Calu3 (cell line): ENCODE measurements at regions not wholly inside any gene's neighbourhood (a gene's known extent, or its start where the extent isn't known, plus 50 kb on each side); places are given as distances from the start of the nearest gene placed in this dataset.
"Not testable (repeated sequence)": the region's sequence is repeated elsewhere in the genome, so short reads cannot be mapped to it uniquely, and the experiment has no call there.

Experiments
- BruUV-seq: library from RNA; stranded (reverse); fragments of 400-500 nt; replicated peaks from 2 replicates; lab custom pipeline; 2021; lab: Mats Ljungman, UMichigan
- CTCF ChIA-PET: fragments of 300-600 bp; sonication (Branson Sonifier 250); formaldehyde crosslinking; loops from one replicate; lab custom pipeline; 2022; ENCODE audit warnings: antibody characterized with exemption; lab: Charles Lee
- DNase-seq: peaks from one replicate; pipeline ENCODE4 v3.0.0; 2022
- H3K27ac Mint-ChIP-seq: one replicate; pipeline ENCODE4 v1.8.0; 2022; ENCODE audit warnings: mixed read lengths; ENCODE audit not compliant: unreplicated experiment
- H3K27me3 Mint-ChIP-seq: one replicate; pipeline ENCODE4 v1.8.0; 2022; ENCODE audit warnings: mixed read lengths; ENCODE audit not compliant: unreplicated experiment
- H3K36me3 Mint-ChIP-seq: one replicate; pipeline ENCODE4 v1.8.0; 2022; ENCODE audit warnings: mild to moderate bottlenecking, moderate library complexity, mixed read lengths; ENCODE audit not compliant: insufficient read depth, unreplicated experiment
- H3K4me1 Mint-ChIP-seq: one replicate; pipeline ENCODE4 v1.8.0; 2022; ENCODE audit warnings: mild to moderate bottlenecking, low read depth, mixed read lengths; ENCODE audit not compliant: unreplicated experiment
- H3K4me3 Mint-ChIP-seq: one replicate; pipeline ENCODE4 v1.8.0; 2022; ENCODE audit warnings: mild to moderate bottlenecking, low read depth, moderate library complexity, mixed read lengths; ENCODE audit not compliant: unreplicated experiment
- H3K9me3 Mint-ChIP-seq: one replicate; pipeline ENCODE4 v1.8.0; 2022; ENCODE audit warnings: low read depth, mixed read lengths; ENCODE audit not compliant: unreplicated experiment
- intact Hi-C: fragments of 100-400 bp; cut with micrococcal nuclease; formaldehyde crosslinking; loops from one replicate; pipeline ENCODE4 v1.10.0; 2022; ENCODE audit not compliant: unreplicated experiment
- TF ChIP-seq, protein P1 (sequence below): fragments of 200-600 bp; IDR thresholded peaks from one replicate; pipeline ENCODE4 v1.8.0; 2022; ENCODE audit warnings: antibody characterized with exemption; ENCODE audit not compliant: unreplicated experiment

DNA sequence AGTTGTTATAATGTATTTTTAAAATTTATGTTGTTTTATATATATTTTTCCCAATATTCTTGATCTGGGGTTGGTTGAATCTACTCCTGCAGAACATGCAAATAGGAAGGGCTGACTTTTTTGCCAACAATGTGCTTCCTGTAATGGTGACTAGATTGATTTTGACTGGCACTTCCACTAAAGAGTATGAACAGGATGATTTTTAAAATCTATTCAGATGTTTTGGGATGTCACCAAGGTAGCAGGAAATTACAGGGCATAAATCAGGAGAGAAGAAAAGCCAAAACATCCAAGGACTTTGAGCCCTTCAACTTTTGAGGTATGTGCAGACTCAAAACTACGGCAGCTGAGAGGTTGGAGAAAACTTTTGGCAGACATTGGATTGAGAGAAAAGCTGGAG lies 1047.6 kb downstream of the SLITRK5 start:
- no peaks in the 10 kb centered on the region for H3K36me3 Mint-ChIP-seq
- CTCF ChIA-PET: no interaction called here
- no TSS peak for BruUV-seq
- H3K27me3 Mint-ChIP-seq: no peaks in the 10 kb centered on the region
- H3K4me3 Mint-ChIP-seq: no peak overlapping the region
- H3K9me3 Mint-ChIP-seq: no peaks in the 10 kb centered on the region
- TF ChIP-seq, protein P1, sequence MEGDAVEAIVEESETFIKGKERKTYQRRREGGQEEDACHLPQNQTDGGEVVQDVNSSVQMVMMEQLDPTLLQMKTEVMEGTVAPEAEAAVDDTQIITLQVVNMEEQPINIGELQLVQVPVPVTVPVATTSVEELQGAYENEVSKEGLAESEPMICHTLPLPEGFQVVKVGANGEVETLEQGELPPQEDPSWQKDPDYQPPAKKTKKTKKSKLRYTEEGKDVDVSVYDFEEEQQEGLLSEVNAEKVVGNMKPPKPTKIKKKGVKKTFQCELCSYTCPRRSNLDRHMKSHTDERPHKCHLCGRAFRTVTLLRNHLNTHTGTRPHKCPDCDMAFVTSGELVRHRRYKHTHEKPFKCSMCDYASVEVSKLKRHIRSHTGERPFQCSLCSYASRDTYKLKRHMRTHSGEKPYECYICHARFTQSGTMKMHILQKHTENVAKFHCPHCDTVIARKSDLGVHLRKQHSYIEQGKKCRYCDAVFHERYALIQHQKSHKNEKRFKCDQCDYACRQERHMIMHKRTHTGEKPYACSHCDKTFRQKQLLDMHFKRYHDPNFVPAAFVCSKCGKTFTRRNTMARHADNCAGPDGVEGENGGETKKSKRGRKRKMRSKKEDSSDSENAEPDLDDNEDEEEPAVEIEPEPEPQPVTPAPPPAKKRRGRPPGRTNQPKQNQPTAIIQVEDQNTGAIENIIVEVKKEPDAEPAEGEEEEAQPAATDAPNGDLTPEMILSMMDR: no peak
- intact Hi-C loops: no loop called here
- no peak overlapping the region for H3K27ac Mint-ChIP-seq
- DNase-seq: no peak
- no peaks in the 10 kb centered on the region for H3K4me1 Mint-ChIP-seq

DNA sequence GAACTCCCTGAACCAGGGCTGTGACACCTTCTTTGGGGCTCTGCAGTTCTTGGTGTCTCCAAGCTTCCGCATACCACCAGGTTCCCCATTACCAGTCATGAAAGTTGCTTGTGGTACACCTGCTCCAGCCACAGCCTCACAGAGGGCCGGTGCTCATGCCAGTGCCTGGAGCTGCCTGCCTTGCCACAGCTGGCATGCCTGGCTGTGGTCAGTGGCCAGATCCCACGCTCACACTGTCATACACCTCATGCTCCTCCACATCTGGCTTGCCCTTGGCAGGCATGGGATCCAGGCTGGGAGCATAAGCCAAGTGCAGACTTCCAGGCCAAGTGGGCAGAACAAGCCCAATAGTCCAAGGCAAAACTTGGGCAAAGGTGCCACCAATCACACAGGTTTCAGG lies 1054.9 kb downstream of the SLITRK5 start:
- intact Hi-C loops: no loop called here
- CTCF ChIA-PET: no interaction called here
- Mint-ChIP-seq H3K4me3 (no peak overlapping the region), H3K9me3 (no peaks in the 10 kb centered on the region), H3K36me3 (no peaks in the 10 kb centered on the region), H3K27ac (no peak overlapping the region), H3K4me1 (no peaks in the 10 kb centered on the region), H3K27me3 (no peaks in the 10 kb centered on the region)
- BruUV-seq: no TSS peak
- no peak for DNase-seq
- TF ChIP-seq, protein P1: no peak

DNA sequence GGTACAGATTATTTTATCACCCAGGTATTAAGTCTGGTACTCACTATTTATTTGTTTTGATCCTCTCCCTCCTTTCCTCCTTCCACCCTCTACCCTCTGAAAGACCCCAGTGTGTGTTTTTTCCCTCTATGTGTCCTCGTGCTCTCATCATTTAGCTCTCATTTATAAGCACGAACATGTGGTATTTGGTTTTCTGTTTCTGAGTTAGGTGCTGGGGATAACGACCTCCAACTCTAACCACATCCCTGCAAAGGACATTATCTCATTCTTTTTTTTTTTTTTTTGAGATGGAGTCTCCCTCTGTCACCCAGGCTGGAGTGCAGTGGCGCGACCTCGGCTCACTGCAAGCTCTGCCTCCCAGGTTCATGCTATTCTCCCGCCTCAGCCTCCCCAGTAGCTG lies 1056.1 kb downstream of the SLITRK5 start:
- H3K4me1 Mint-ChIP-seq, DNase-seq, intact Hi-C loops, CTCF ChIA-PET, H3K36me3 Mint-ChIP-seq, H3K27ac Mint-ChIP-seq, H3K27me3 Mint-ChIP-seq, H3K4me3 Mint-ChIP-seq, BruUV-seq, H3K9me3 Mint-ChIP-seq: not testable (repeated sequence)

DNA sequence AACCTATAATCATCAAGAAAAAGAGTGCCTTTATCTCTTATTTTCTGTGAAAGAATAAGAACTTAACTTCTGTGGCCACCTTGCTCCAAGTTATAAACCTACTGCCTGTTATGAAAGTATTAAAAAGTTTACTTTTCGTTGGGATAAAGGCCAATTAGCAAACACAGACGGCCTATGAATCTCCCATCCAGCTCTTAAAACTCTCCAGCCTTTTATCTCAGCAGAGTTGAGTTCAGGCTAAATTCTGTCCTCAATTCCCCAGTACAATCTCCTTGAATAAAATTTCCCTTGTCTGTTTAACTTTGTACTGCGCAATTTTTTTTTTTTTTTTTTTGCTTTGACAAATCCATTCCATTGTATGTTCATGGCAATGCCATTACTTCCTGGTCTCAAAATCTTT lies 1058.4 kb downstream of the SLITRK5 start:
- no peak overlapping the region for H3K27ac Mint-ChIP-seq
- no peaks in the 10 kb centered on the region for H3K4me1 Mint-ChIP-seq

DNA sequence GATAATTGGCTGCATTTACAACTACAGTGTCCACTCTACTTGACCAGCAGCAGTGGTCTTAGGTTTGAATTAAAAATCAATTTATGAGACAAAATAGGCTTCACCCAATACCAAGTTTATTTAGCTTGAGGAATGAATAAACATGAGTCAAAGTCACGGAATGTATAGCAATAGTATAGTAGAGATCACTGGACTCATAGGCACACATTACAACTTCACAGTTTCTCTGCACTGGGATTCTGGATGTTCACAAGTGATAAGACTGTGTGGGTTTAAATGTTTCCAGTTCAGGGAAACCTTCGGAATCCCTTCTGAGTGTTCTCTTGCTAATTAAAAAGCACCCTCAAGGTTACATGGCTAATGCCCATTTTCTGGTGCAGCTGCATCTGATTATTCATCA lies 1064.9 kb downstream of the SLITRK5 start:
- CTCF ChIA-PET: no interaction called here
- BruUV-seq: no TSS peak
- Mint-ChIP-seq H3K27ac (no peak overlapping the region), H3K4me1 (no peaks in the 10 kb centered on the region), H3K4me3 (no peak overlapping the region), H3K9me3 (no peaks in the 10 kb centered on the region), H3K36me3 (no peaks in the 10 kb centered on the region), H3K27me3 (no peaks in the 10 kb centered on the region)
- DNase-seq: no peak
- TF ChIP-seq, protein P1: no peak
- intact Hi-C loops: no loop called here

More for the DNA sequence above, 1058.4 kb downstream of the SLITRK5 start:
- H3K36me3 Mint-ChIP-seq: no peaks in the 10 kb centered on the region
- intact Hi-C loops: no loop called here
- TF ChIP-seq, protein P1: no peak
- no peak for DNase-seq
- H3K9me3 Mint-ChIP-seq: no peaks in the 10 kb centered on the region
- no TSS peak for BruUV-seq
- no peak overlapping the region for H3K4me3 Mint-ChIP-seq
- CTCF ChIA-PET: no interaction called here
- no peaks in the 10 kb centered on the region for H3K27me3 Mint-ChIP-seq
